Transverse colon (tissue), 4 donors: ENCODE measurements at regions not wholly inside any gene's neighbourhood (a gene's known extent, or its start where the extent isn't known, plus 50 kb on each side); places are given as distances from the start of the nearest gene placed in this dataset.
"Not testable (repeated sequence)": the region's sequence is repeated elsewhere in the genome, so short reads cannot be mapped to it uniquely, and the experiment has no call there.

Source experiments
- DNase-seq: peaks from one replicate; pipeline ENCODE4 v3.0.0-alpha.2; 2019
- H3K27ac ChIP-seq, 4 donors: fragments of 200-600 bp; sonication (generic); 2 replicates each; pipeline ENCODE4 v1.5.1; 2016 to 2018; ENCODE audit warnings: inconsistent platforms in 4 of 4
- H3K27me3 ChIP-seq: fragments of 200-600 bp; sonication (generic); 2 replicates; pipeline ENCODE4 v1.5.1; 2017; ENCODE audit warnings: inconsistent platforms
- H3K36me3 ChIP-seq, 4 donors: fragments of 200-600 bp; sonication (generic); 2 replicates each; pipeline ENCODE4 v1.5.1; 2017 to 2019; ENCODE audit warnings: inconsistent platforms in 4 of 4
- H3K4me1 ChIP-seq, 4 donors: fragments of 200-600 bp; sonication (generic); 2 replicates each; pipeline ENCODE4 v1.5.1; 2017 to 2020; ENCODE audit warnings: inconsistent platforms in 4 of 4
- H3K4me3 ChIP-seq, 4 donors: fragments of 200-600 bp; sonication (generic); 1 replicate in 1 of 4; 2 replicates in 3 of 4; pipeline versions ENCODE4 v1.5.1 to v1.6.1; 2017 to 2019; ENCODE audit warnings: inconsistent platforms in 4 of 4
- H3K9me3 ChIP-seq, 2 donors: fragments of 200-600 bp; sonication (generic); 2 replicates each; pipeline ENCODE4 v1.5.1; 2017 to 2019; ENCODE audit warnings: inconsistent platforms in 2 of 2
- CTCF ChIP-seq, 5 experiments: fragments of 200-600 bp in 3 of 5; fragments of 450-650 bp in 2 of 5; sonication (generic) in 3 of 5; IDR thresholded peaks; 1 replicate in 2 of 5; 2 replicates in 3 of 5; pipeline ENCODE4 v1.5.1; 2016 to 2017; ENCODE audit warnings: antibody characterized with exemption in 5 of 5, inconsistent platforms in 3 of 5, mild to moderate bottlenecking in 2 of 5, moderate library complexity in 1 of 5
- EP300 ChIP-seq: sonication (generic); formaldehyde crosslinking; IDR thresholded peaks from one replicate; pipeline ENCODE4 v1.6.1; 2017; ENCODE audit warnings: antibody characterized with exemption, low read depth
- POLR2A ChIP-seq: fragments of 450-650 bp; IDR thresholded peaks from one replicate; pipeline ENCODE4 v1.6.1; 2016; ENCODE audit warnings: antibody characterized with exemption, mild to moderate bottlenecking, moderate library complexity
- POLR2AphosphoS5 ChIP-seq, 3 donors: sonication (generic); formaldehyde crosslinking; IDR thresholded peaks; one replicate each; pipeline ENCODE4 v1.6.1; 2016; ENCODE audit warnings: antibody characterized with exemption in 3 of 3
- WGBS, 2 donors: methylation state at CpG; one replicate each; pipeline ENCODE4 v1.1.5; 2018; ENCODE audit warnings: low coverage in 1 of 2; 5-methylcytosine and 5-hydroxymethylcytosine counted together
- in situ Hi-C, 4 donors: fragments of 200-750 bp; cut with MboI; loops; one replicate each; pipeline versions ENCODE4 v1.15.0 to v1.15.1; 2017; ENCODE audit warnings: low sequenced_read_pairs in 3 of 4, low pct_ligation_motif_present in 1 of 4, low pct_unique_long_range_greater_than_20kb in 1 of 4
- intact Hi-C: fragments of 100-400 bp; cut with DNase I; formaldehyde crosslinking; loops from one replicate; pipeline ENCODE4 v1.15.1; 2023; ENCODE audit warnings: low total_unique reads

GRCh38 chr21:7916329-7917303 lies 2604.8 kb upstream of the TPTE start:
- Histone ChIP-seq H3K36me3 (no peaks in the 10 kb centered on the region), H3K4me3 (no peak overlapping the region), H3K27ac (no peak overlapping the region), H3K9me3 (peaks cover 0 to 24% of the 10 kb centered on the region in 2 donors), H3K27me3 (no peaks in the 10 kb centered on the region), H3K4me1 (no peaks in the 10 kb centered on the region)
- DNase-seq = no peak
- TF ChIP-seq POLR2A = no peak
- TF ChIP-seq EP300 = no peak
- TF ChIP-seq POLR2AphosphoS5 (IDR thresholded peaks at IDR 0.05) = no peak
- no peak for TF ChIP-seq CTCF (IDR thresholded peaks at IDR 0.05)
- 77 to 80% methylated on average over 25 of the region's 25 CpGs for WGBS, 2 donors
- in situ Hi-C loops = no loop called here
- intact Hi-C loops = no loop called here

GRCh38 chr21:7917729-7918128 lies 2603.7 kb upstream of the TPTE start:
- peaks cover 3 to 34% of the 10 kb centered on the region in 2 donors for H3K9me3 ChIP-seq
- 70 to 73% methylated on average over 14 of the region's 14 CpGs for WGBS, 2 donors
- intact Hi-C loops = no loop called here
- no peaks in the 10 kb centered on the region for H3K27me3 ChIP-seq
- no peaks in the 10 kb centered on the region for H3K36me3 ChIP-seq
- in situ Hi-C loops = no loop called here
- no peak for DNase-seq
- no peaks in the 10 kb centered on the region for H3K4me1 ChIP-seq
- no peak overlapping the region for H3K4me3 ChIP-seq
- H3K27ac ChIP-seq = no peak overlapping the region
- TF ChIP-seq CTCF (IDR thresholded peaks at IDR 0.05) (no peak), POLR2A (no peak), POLR2AphosphoS5 (IDR thresholded peaks at IDR 0.05) (no peak), EP300 (no peak)

GRCh38 chr21:7925918-7926582 lies 2595.3 kb upstream of the TPTE start:
- in situ Hi-C loops, H3K4me3 ChIP-seq, intact Hi-C loops, DNase-seq, H3K27ac ChIP-seq, H3K36me3 ChIP-seq, H3K4me1 ChIP-seq, H3K27me3 ChIP-seq: not testable (repeated sequence)
- 72 to 78% methylated on average over 16 of the region's 16 CpGs for WGBS, 2 donors
- peaks cover 28 to 59% of the 10 kb centered on the region in 2 donors for H3K9me3 ChIP-seq

- H3K27ac ChIP-seq, H3K36me3 ChIP-seq, H3K4me1 ChIP-seq, in situ Hi-C loops, H3K27me3 ChIP-seq, intact Hi-C loops, H3K4me3 ChIP-seq, DNase-seq: not testable (repeated sequence)
- WGBS, 2 donors = 74 to 82% methylated on average over 12 of the region's 12 CpGs
- peaks cover 36 to 74% of the 10 kb centered on the region in 2 donors for H3K9me3 ChIP-seq
Measured at GRCh38 chr21:7928528-7928927, 2592.9 kb upstream of the TPTE start.

- H3K27ac ChIP-seq, H3K36me3 ChIP-seq, DNase-seq, in situ Hi-C loops, H3K4me1 ChIP-seq, H3K4me3 ChIP-seq, intact Hi-C loops, H3K27me3 ChIP-seq: not testable (repeated sequence)
- WGBS, 2 donors = 79 to 81% methylated on average over 12 of the region's 12 CpGs
- peaks cover 44 to 79% of the 10 kb centered on the region in 2 donors for H3K9me3 ChIP-seq
Measured at GRCh38 chr21:7929586-7929985, 2591.8 kb upstream of the TPTE start.

GRCh38 chr21:7930445-7930844 lies 2590.9 kb upstream of the TPTE start:
- H3K4me1 ChIP-seq, H3K27me3 ChIP-seq, in situ Hi-C loops, H3K4me3 ChIP-seq, H3K36me3 ChIP-seq, DNase-seq, H3K27ac ChIP-seq, intact Hi-C loops: not testable (repeated sequence)
- 69 to 73% methylated on average over 9 of the region's 9 CpGs for WGBS, 2 donors
- H3K9me3 ChIP-seq = peaks cover 50 to 86% of the 10 kb centered on the region in 2 donors

- H3K4me1 ChIP-seq, H3K36me3 ChIP-seq, H3K27me3 ChIP-seq, intact Hi-C loops, H3K4me3 ChIP-seq, DNase-seq, H3K27ac ChIP-seq, in situ Hi-C loops: not testable (repeated sequence)
- WGBS, 2 donors = 79 to 81% methylated on average over 11 of the region's 11 CpGs
- H3K9me3 ChIP-seq = peaks cover 64 to 86% of the 10 kb centered on the region in 2 donors
Measured at GRCh38 chr21:7932113-7932512, 2589.3 kb upstream of the TPTE start.

- 79 to 81% methylated on average over 14 of the region's 14 CpGs for WGBS, 2 donors
- peaks cover 71 to 85% of the 10 kb centered on the region in 2 donors for H3K9me3 ChIP-seq
- DNase-seq, H3K27ac ChIP-seq, H3K4me3 ChIP-seq, H3K4me1 ChIP-seq, in situ Hi-C loops, H3K27me3 ChIP-seq, intact Hi-C loops, H3K36me3 ChIP-seq: not testable (repeated sequence)
Measured at GRCh38 chr21:7932834-7933233, 2588.5 kb upstream of the TPTE start.
